WTC11 (cell line): ENCODE measurements at regions not wholly inside any gene's neighbourhood (a gene's known extent, or its start where the extent isn't known, plus 50 kb on each side); places are given as distances from the start of the nearest gene placed in this dataset.

Experiments used
- IRF1 ChIP-seq: sonication (generic); formaldehyde crosslinking; IDR thresholded peaks from 2 replicates; pipeline ENCODE4 v1.8.0; 2023; ENCODE audit warnings: missing genetic modification reagents
- OVOL2 ChIP-seq: fragments of 250-450 bp; sonication (Bioruptor Pico); IDR thresholded peaks from 2 replicates; pipeline ENCODE4 v1.9.0; 2021; ENCODE audit warnings: mild to moderate bottlenecking, borderline replicate concordance
- PRDM15 ChIP-seq: sonication (generic); formaldehyde crosslinking; IDR thresholded peaks from 2 replicates; pipeline ENCODE4 v1.8.0; 2022; ENCODE audit warnings: missing genetic modification reagents
- USF2 ChIP-seq: sonication (generic); formaldehyde crosslinking; IDR thresholded peaks from 2 replicates; pipeline ENCODE4 v1.8.1; 2023; ENCODE audit warnings: mild to moderate bottlenecking, missing genetic modification reagents, moderate library complexity
- ZNF416 ChIP-seq: fragments of 250-450 bp; sonication (Bioruptor Pico); IDR thresholded peaks from 2 replicates; pipeline ENCODE4 v1.9.0; 2021; ENCODE audit warnings: mild to moderate bottlenecking, inconsistent platforms
- ZNF425 ChIP-seq: fragments of 250-450 bp; sonication (Bioruptor Pico); conservative IDR thresholded peaks from 2 replicates; pipeline ENCODE4 v1.9.0; 2021; ENCODE audit warnings: mild to moderate bottlenecking
- ZNF532 ChIP-seq: fragments of 250-450 bp; sonication (Bioruptor Pico); IDR thresholded peaks from 2 replicates; pipeline ENCODE4 v1.9.0; 2021; ENCODE audit warnings: mild to moderate bottlenecking, borderline replicate concordance
- ZSCAN18 ChIP-seq: fragments of 250-450 bp; sonication (Bioruptor Pico); IDR thresholded peaks from 2 replicates; pipeline ENCODE4 v2.1.2; 2022; ENCODE audit warnings: mild to moderate bottlenecking, moderate library complexity
- TF ChIP-seq, protein P1 (sequence below): sonication (generic); formaldehyde crosslinking; IDR thresholded peaks from 2 replicates; pipeline ENCODE4 v1.8.1; 2023; ENCODE audit warnings: mild to moderate bottlenecking, missing genetic modification reagents
- TF ChIP-seq, protein P2 (sequence below): fragments of 250-450 bp; sonication (Bioruptor Pico); IDR thresholded peaks from 2 replicates; pipeline ENCODE4 v1.9.0; 2021; ENCODE audit warnings: mild to moderate bottlenecking
- TF ChIP-seq, protein P3 (sequence below): sonication (generic); formaldehyde crosslinking; IDR thresholded peaks from 2 replicates; pipeline ENCODE4 v1.8.0; 2022; ENCODE audit warnings: mild to moderate bottlenecking, missing genetic modification reagents
- TF ChIP-seq, protein P4 (sequence below): sonication (generic); formaldehyde crosslinking; IDR thresholded peaks from 2 replicates; pipeline ENCODE4 v1.8.1; 2022; ENCODE audit warnings: mild to moderate bottlenecking, missing genetic modification reagents, moderate library complexity, borderline replicate concordance

- TF ChIP-seq PRDM15 (CRISPR knock-in tag) (no peak), OVOL2 (CRISPR knock-in tag) (no peak), USF2 (no peak), ZNF532 (CRISPR knock-in tag) (no peak), ZNF425 (CRISPR knock-in tag) (no peak), ZNF416 (CRISPR knock-in tag) (no peak), ZSCAN18 (CRISPR knock-in tag) (no peak), IRF1 (CRISPR knock-in tag) (no peak)
- TF ChIP-seq, protein P1, sequence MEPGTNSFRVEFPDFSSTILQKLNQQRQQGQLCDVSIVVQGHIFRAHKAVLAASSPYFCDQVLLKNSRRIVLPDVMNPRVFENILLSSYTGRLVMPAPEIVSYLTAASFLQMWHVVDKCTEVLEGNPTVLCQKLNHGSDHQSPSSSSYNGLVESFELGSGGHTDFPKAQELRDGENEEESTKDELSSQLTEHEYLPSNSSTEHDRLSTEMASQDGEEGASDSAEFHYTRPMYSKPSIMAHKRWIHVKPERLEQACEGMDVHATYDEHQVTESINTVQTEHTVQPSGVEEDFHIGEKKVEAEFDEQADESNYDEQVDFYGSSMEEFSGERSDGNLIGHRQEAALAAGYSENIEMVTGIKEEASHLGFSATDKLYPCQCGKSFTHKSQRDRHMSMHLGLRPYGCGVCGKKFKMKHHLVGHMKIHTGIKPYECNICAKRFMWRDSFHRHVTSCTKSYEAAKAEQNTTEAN (CRISPR knock-in tag) = no peak
- TF ChIP-seq, protein P2, sequence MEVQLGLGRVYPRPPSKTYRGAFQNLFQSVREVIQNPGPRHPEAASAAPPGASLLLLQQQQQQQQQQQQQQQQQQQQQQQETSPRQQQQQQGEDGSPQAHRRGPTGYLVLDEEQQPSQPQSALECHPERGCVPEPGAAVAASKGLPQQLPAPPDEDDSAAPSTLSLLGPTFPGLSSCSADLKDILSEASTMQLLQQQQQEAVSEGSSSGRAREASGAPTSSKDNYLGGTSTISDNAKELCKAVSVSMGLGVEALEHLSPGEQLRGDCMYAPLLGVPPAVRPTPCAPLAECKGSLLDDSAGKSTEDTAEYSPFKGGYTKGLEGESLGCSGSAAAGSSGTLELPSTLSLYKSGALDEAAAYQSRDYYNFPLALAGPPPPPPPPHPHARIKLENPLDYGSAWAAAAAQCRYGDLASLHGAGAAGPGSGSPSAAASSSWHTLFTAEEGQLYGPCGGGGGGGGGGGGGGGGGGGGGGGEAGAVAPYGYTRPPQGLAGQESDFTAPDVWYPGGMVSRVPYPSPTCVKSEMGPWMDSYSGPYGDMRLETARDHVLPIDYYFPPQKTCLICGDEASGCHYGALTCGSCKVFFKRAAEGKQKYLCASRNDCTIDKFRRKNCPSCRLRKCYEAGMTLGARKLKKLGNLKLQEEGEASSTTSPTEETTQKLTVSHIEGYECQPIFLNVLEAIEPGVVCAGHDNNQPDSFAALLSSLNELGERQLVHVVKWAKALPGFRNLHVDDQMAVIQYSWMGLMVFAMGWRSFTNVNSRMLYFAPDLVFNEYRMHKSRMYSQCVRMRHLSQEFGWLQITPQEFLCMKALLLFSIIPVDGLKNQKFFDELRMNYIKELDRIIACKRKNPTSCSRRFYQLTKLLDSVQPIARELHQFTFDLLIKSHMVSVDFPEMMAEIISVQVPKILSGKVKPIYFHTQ (CRISPR knock-in tag) = no peak
- TF ChIP-seq, protein P3, sequence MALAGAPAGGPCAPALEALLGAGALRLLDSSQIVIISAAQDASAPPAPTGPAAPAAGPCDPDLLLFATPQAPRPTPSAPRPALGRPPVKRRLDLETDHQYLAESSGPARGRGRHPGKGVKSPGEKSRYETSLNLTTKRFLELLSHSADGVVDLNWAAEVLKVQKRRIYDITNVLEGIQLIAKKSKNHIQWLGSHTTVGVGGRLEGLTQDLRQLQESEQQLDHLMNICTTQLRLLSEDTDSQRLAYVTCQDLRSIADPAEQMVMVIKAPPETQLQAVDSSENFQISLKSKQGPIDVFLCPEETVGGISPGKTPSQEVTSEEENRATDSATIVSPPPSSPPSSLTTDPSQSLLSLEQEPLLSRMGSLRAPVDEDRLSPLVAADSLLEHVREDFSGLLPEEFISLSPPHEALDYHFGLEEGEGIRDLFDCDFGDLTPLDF (CRISPR knock-in tag) = no peak
- TF ChIP-seq, protein P4, sequence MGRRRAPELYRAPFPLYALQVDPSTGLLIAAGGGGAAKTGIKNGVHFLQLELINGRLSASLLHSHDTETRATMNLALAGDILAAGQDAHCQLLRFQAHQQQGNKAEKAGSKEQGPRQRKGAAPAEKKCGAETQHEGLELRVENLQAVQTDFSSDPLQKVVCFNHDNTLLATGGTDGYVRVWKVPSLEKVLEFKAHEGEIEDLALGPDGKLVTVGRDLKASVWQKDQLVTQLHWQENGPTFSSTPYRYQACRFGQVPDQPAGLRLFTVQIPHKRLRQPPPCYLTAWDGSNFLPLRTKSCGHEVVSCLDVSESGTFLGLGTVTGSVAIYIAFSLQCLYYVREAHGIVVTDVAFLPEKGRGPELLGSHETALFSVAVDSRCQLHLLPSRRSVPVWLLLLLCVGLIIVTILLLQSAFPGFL (CRISPR knock-in tag) = no peak
Observed at GRCh38 chr7:136062625-136063325, 85.6 kb upstream of the MTPN start (continued).
